ENCODE measurements at regions not wholly inside any gene's neighbourhood (a gene's known extent, or its start where the extent isn't known, plus 50 kb on each side); places are given as distances from the start of the nearest gene placed in this dataset.

DNA sequence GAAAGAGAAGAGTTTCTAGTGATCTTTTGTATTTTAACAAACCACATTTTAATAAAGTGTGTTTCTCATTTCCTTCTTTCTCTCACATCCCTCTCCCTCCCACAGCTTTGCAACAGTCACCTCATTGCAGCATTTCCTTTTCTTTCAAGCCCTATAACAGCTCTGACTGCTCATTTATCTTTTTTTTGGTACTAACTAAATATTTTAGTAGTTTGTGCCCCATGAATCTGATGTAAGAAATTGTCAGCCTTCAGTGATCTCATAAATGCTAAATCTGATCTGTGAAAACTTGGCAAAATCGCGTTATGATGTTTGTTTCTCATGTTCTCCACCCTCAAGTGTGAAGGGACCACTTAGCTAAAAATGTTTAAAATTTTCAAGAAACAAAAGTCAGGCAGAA lies 258.5 kb upstream of the SLIT2 start:
- no peaks in the 10 kb centered on the region for H3K27me3 Mint-ChIP-seq (ENCODE audit: low read depth)
- TF ChIP-seq CTCF (IDR thresholded peaks at IDR 0.05; ENCODE audit: unreplicated experiment in 3 of 3): no peak
- H3K36me3 Mint-ChIP-seq (ENCODE audit: low read depth): no peaks in the 10 kb centered on the region
- H3K4me1 Mint-ChIP-seq: no peaks in the 10 kb centered on the region
- no peak overlapping the region for H3K4me3 Mint-ChIP-seq
- no peaks in the 10 kb centered on the region for H3K9me3 Mint-ChIP-seq
- H3K27ac Mint-ChIP-seq: no peak overlapping the region

DNA sequence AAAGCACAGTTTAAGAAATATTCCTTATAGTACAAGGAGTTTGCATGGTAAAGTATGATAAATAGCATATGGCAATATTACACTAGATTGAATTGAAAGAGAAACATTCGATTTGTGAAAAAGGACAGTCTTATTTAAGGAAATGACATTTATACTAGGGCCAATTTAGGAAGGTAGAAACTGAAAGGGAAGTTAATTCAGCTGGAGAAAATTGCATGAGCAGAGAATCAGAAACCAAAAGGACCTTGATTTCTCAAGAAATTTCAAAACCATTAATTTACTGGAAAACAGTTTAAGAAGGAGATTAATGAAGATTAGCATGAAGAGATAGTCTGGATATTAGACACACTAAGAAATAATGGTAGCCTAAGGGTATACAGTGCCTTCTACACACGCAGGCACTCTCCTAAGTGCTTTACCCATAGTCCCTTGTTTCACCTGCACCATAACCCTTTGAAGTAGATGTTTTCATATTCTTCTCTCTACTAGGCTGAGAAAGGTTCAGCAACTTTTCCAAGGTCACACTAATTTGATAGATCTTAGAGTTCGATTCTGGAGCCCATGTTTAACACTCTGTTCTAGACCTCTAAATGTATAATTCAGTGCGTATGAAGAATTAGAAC lies 259.1 kb upstream of the SLIT2 start:
- H3K36me3 Mint-ChIP-seq (ENCODE audit: low read depth): no peaks in the 10 kb centered on the region
- H3K9me3 Mint-ChIP-seq: no peaks in the 10 kb centered on the region
- TF ChIP-seq CTCF (IDR thresholded peaks at IDR 0.05; ENCODE audit: unreplicated experiment in 3 of 3): no peak
- H3K4me1 Mint-ChIP-seq: no peaks in the 10 kb centered on the region
- H3K4me3 Mint-ChIP-seq: no peak overlapping the region
- no peaks in the 10 kb centered on the region for H3K27me3 Mint-ChIP-seq (ENCODE audit: low read depth)
- no peak overlapping the region for H3K27ac Mint-ChIP-seq

DNA sequence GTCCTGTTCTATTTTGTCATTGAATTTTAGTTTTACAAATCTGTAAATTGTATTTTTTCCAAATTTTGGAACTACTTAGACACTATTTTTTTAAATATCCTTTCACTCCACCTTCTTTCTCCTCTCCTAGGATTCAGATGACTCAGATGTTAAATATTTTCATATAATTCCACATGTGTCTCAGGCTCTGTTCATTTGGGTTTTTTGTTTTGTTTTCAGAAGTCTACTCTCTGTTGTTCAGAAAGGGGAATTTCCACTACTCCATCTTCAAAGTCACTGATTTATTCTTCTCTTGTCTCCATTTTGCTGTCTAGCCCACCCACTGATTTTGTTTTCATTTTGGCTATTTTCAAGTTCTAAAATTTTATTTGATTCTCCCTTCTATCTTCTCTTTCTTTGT lies 264.0 kb upstream of the SLIT2 start:
- Mint-ChIP-seq H3K36me3 (ENCODE audit: low read depth) (no peaks in the 10 kb centered on the region), H3K27ac (no peak overlapping the region), H3K9me3 (no peaks in the 10 kb centered on the region), H3K27me3 (ENCODE audit: low read depth) (no peaks in the 10 kb centered on the region), H3K4me3 (no peak overlapping the region), H3K4me1 (no peaks in the 10 kb centered on the region)
- TF ChIP-seq CTCF (IDR thresholded peaks at IDR 0.05; ENCODE audit: unreplicated experiment in 3 of 3): no peak

- Mint-ChIP-seq H3K4me3 (no peak overlapping the region), H3K9me3 (peaks cover 5% of the 10 kb centered on the region), H3K27ac (peak overlapping the region in 1 of 3 experiments; percentile 28), H3K36me3 (ENCODE audit: low read depth) (peaks cover 2% of the 10 kb centered on the region), H3K27me3 (ENCODE audit: low read depth) (no peaks in the 10 kb centered on the region), H3K4me1 (no peaks in the 10 kb centered on the region)
- TF ChIP-seq CTCF (IDR thresholded peaks at IDR 0.05; ENCODE audit: unreplicated experiment in 3 of 3): no peak
These were observed 268.6 kb upstream of the SLIT2 start for GRCh38 chr4:19983072-19983471.

DNA sequence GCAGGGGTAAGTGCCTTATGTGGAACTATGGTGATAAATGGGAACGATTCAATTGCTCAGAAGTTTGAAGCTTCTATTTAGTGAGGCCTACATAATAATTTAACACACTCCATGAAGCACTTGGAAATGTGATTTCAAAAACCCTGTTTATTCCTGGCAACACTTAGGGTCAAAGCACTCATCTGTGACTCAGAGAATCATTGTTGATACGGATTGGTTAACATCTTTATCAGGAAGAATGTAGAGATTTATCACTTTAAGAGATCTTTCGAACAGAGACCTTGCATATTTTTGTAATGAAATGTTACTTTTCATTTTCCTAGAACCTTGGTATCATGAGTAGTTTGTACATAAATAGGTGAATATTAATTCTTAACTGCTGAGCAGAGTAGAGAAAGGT lies 269.1 kb upstream of the SLIT2 start:
- no peak overlapping the region for H3K27ac Mint-ChIP-seq
- peaks cover 10% of the 10 kb centered on the region for H3K9me3 Mint-ChIP-seq
- H3K27me3 Mint-ChIP-seq (ENCODE audit: low read depth): no peaks in the 10 kb centered on the region
- H3K4me3 Mint-ChIP-seq: no peak overlapping the region
- H3K36me3 Mint-ChIP-seq (ENCODE audit: low read depth): peaks cover 4% of the 10 kb centered on the region
- H3K4me1 Mint-ChIP-seq: no peaks in the 10 kb centered on the region
- TF ChIP-seq CTCF (IDR thresholded peaks at IDR 0.05; ENCODE audit: unreplicated experiment in 3 of 3): no peak

GRCh38 chr4:19971829-19972228 lies 279.9 kb upstream of the SLIT2 start:
- no peak for TF ChIP-seq CTCF (IDR thresholded peaks at IDR 0.05; ENCODE audit: unreplicated experiment in 3 of 3)
- Mint-ChIP-seq H3K9me3 (peaks cover 9% of the 10 kb centered on the region), H3K27ac (no peak overlapping the region), H3K27me3 (ENCODE audit: low read depth) (no peaks in the 10 kb centered on the region), H3K4me1 (no peaks in the 10 kb centered on the region), H3K36me3 (ENCODE audit: low read depth) (no peaks in the 10 kb centered on the region), H3K4me3 (no peak overlapping the region)
